ENCODE measurements at regions not wholly inside any gene's neighbourhood (a gene's known extent, or its start where the extent isn't known, plus 50 kb on each side); places are given as distances from the start of the nearest gene placed in this dataset.

- CTCF ChIA-PET: no interaction called here
- POLR2A ChIA-PET: no interaction called here
- TF ChIP-seq SP1 (IDR thresholded peaks at IDR 0.05) (no peak), NFRKB (IDR thresholded peaks at IDR 0.05) (no peak), FOXK2 (IDR thresholded peaks at IDR 0.05) (no peak), FOXA1 (IDR thresholded peaks at IDR 0.05) (no peak), L3MBTL2 (conservative IDR thresholded peaks at IDR 0.05) (no peak), ELF4 (IDR thresholded peaks at IDR 0.05) (no peak), SUZ12 (IDR thresholded peaks at IDR 0.05) (no peak), TARDBP (IDR thresholded peaks at IDR 0.05) (no peak), BHLHE40 (IDR thresholded peaks at IDR 0.05; ENCODE audit: borderline replicate concordance) (no peak), FOXM1 (IDR thresholded peaks at IDR 0.05; ENCODE audit: borderline replicate concordance) (no peak), ZNF384 (IDR thresholded peaks at IDR 0.05) (no peak), CTBP1 (IDR thresholded peaks at IDR 0.05; ENCODE audit: borderline replicate concordance) (no peak)
- DNase-seq (ENCODE audit: extremely low spot score): no peak
These were observed 528.9 kb upstream of the ARX start for GRCh38 chrX:25544641-25545040.

- ChIA-PET CTCF (no interaction called here), POLR2A (no interaction called here)
- DNase-seq (ENCODE audit: extremely low spot score): no peak
- TF ChIP-seq ZNF384 (IDR thresholded peaks at IDR 0.05) (no peak), LEF1 (IDR thresholded peaks at IDR 0.05; ENCODE audit: borderline replicate concordance) (no peak), PKNOX1 (IDR thresholded peaks at IDR 0.05) (no peak), FOXA1 (IDR thresholded peaks at IDR 0.05) (no peak), HDGF (IDR thresholded peaks at IDR 0.05; ENCODE audit: borderline replicate concordance) (no peak), CTBP1 (IDR thresholded peaks at IDR 0.05; ENCODE audit: borderline replicate concordance) (no peak), ELF4 (IDR thresholded peaks at IDR 0.05) (no peak), NFRKB (IDR thresholded peaks at IDR 0.05) (no peak), FOXM1 (IDR thresholded peaks at IDR 0.05; ENCODE audit: borderline replicate concordance) (no peak), SP1 (IDR thresholded peaks at IDR 0.05) (no peak), BHLHE40 (IDR thresholded peaks at IDR 0.05; ENCODE audit: borderline replicate concordance) (no peak), ARNT (IDR thresholded peaks at IDR 0.05) (no peak), L3MBTL2 (conservative IDR thresholded peaks at IDR 0.05) (no peak), SUZ12 (IDR thresholded peaks at IDR 0.05) (no peak), TARDBP (IDR thresholded peaks at IDR 0.05) (no peak), FOXK2 (IDR thresholded peaks at IDR 0.05) (no peak)
These were observed 533.0 kb upstream of the ARX start for GRCh38 chrX:25548811-25549210.

- CTCF ChIA-PET: no interaction called here
These were observed 539.8 kb upstream of the ARX start for GRCh38 chrX:25555521-25555920.

GRCh38 chrX:25558137-25558536 lies 542.4 kb upstream of the ARX start:
- TF ChIP-seq SUZ12 (IDR thresholded peaks at IDR 0.05) (no peak), FOXM1 (IDR thresholded peaks at IDR 0.05; ENCODE audit: borderline replicate concordance) (no peak), FOXK2 (IDR thresholded peaks at IDR 0.05) (no peak), LEF1 (IDR thresholded peaks at IDR 0.05; ENCODE audit: borderline replicate concordance) (no peak), ARNT (IDR thresholded peaks at IDR 0.05) (no peak), NFRKB (IDR thresholded peaks at IDR 0.05) (no peak), TARDBP (IDR thresholded peaks at IDR 0.05) (no peak), L3MBTL2 (conservative IDR thresholded peaks at IDR 0.05) (no peak), HDGF (IDR thresholded peaks at IDR 0.05; ENCODE audit: borderline replicate concordance) (no peak), BHLHE40 (IDR thresholded peaks at IDR 0.05; ENCODE audit: borderline replicate concordance) (no peak), CTBP1 (IDR thresholded peaks at IDR 0.05; ENCODE audit: borderline replicate concordance) (no peak), FOXA1 (IDR thresholded peaks at IDR 0.05) (no peak), SP1 (IDR thresholded peaks at IDR 0.05) (no peak), ZNF384 (IDR thresholded peaks at IDR 0.05) (no peak), PKNOX1 (IDR thresholded peaks at IDR 0.05) (no peak), ELF4 (IDR thresholded peaks at IDR 0.05) (no peak)
- no peak for DNase-seq (ENCODE audit: extremely low spot score)
- CTCF ChIA-PET: no interaction called here
- POLR2A ChIA-PET: no interaction called here

More at GRCh38 chrX:25555521-25555920, 539.8 kb upstream of the ARX start:
- POLR2A ChIA-PET: no interaction called here
- DNase-seq (ENCODE audit: extremely low spot score): no peak
- TF ChIP-seq LEF1 (IDR thresholded peaks at IDR 0.05; ENCODE audit: borderline replicate concordance): no peak
- TF ChIP-seq TARDBP (IDR thresholded peaks at IDR 0.05): no peak
- TF ChIP-seq BHLHE40 (IDR thresholded peaks at IDR 0.05; ENCODE audit: borderline replicate concordance): no peak
- TF ChIP-seq PKNOX1 (IDR thresholded peaks at IDR 0.05): no peak
- TF ChIP-seq FOXM1 (IDR thresholded peaks at IDR 0.05; ENCODE audit: borderline replicate concordance): no peak
- no peak for TF ChIP-seq SUZ12 (IDR thresholded peaks at IDR 0.05)
- TF ChIP-seq L3MBTL2 (conservative IDR thresholded peaks at IDR 0.05): no peak
- TF ChIP-seq CTBP1 (IDR thresholded peaks at IDR 0.05; ENCODE audit: borderline replicate concordance): no peak
- TF ChIP-seq SP1 (IDR thresholded peaks at IDR 0.05): no peak
- no peak for TF ChIP-seq FOXA1 (IDR thresholded peaks at IDR 0.05)
- no peak for TF ChIP-seq NFRKB (IDR thresholded peaks at IDR 0.05)
- no peak for TF ChIP-seq ELF4 (IDR thresholded peaks at IDR 0.05)
- TF ChIP-seq ARNT (IDR thresholded peaks at IDR 0.05): no peak
- TF ChIP-seq HDGF (IDR thresholded peaks at IDR 0.05; ENCODE audit: borderline replicate concordance): no peak
- TF ChIP-seq ZNF384 (IDR thresholded peaks at IDR 0.05): no peak
- TF ChIP-seq FOXK2 (IDR thresholded peaks at IDR 0.05): no peak

GRCh38 chrX:25561190-25561589 lies 545.4 kb upstream of the ARX start:
- TF ChIP-seq SP1 (IDR thresholded peaks at IDR 0.05) (no peak), ELF4 (IDR thresholded peaks at IDR 0.05) (no peak), CTBP1 (IDR thresholded peaks at IDR 0.05; ENCODE audit: borderline replicate concordance) (no peak), FOXA1 (IDR thresholded peaks at IDR 0.05) (no peak), HDGF (IDR thresholded peaks at IDR 0.05; ENCODE audit: borderline replicate concordance) (no peak), PKNOX1 (IDR thresholded peaks at IDR 0.05) (no peak)
- POLR2A ChIA-PET: no interaction called here
- CTCF ChIA-PET: no interaction called here
- no peak for DNase-seq (ENCODE audit: extremely low spot score)

Data from HEK293T (cell line).